IMR-90 (cell line): ENCODE measurements at regions not wholly inside any gene's neighbourhood (a gene's known extent, or its start where the extent isn't known, plus 50 kb on each side); places are given as distances from the start of the nearest gene placed in this dataset.
"Not testable (repeated sequence)": the region's sequence is repeated elsewhere in the genome, so short reads cannot be mapped to it uniquely, and the experiment has no call there.

Source experiments
- ATAC-seq: fragments of 200-7000 bp; cut with Tn5 transposase; 2 replicates; pipeline ENCODE4 v1.9.1; 2020; ENCODE audit warnings: low read depth, mild to moderate bottlenecking, moderate library complexity
- BruUV-seq: library from RNA; stranded (reverse); fragments of 400-500 nt; replicated peaks from 2 replicates; lab custom pipeline; 2021; lab: Mats Ljungman, UMichigan
- CTCF ChIA-PET: fragments of 300-600 bp; formaldehyde crosslinking; extraction: SDS; loops from one replicate; lab custom pipeline; 2021; ENCODE audit warnings: antibody characterized with exemption; lab: Yijun Ruan, JAX
- POLR2A ChIA-PET: fragments of 300-600 bp; sonication (Branson Sonifier 250); formaldehyde crosslinking; loops from one replicate; lab custom pipeline; 2022; ENCODE audit warnings: antibody characterized with exemption; ENCODE audit not compliant: unreplicated experiment; lab: Charles Lee
- DNase-seq: peaks from one replicate; pipeline ENCODE4 v3.0.0; 2013
- H2AFZ ChIP-seq: replicated peaks from 2 replicates; pipeline ENCODE3; 2013; ENCODE audit warnings: low read length, mild to moderate bottlenecking; ENCODE audit not compliant: poor library complexity
- H2AK5ac ChIP-seq: 2 replicates; pipeline ENCODE4 v1.6.1; 2013; ENCODE audit warnings: low read depth, low read length, inconsistent platforms
- H2AK9ac ChIP-seq: replicated peaks from 2 replicates; pipeline ENCODE3; 2013; ENCODE audit warnings: mild to moderate bottlenecking, low read depth, low read length, moderate library complexity; ENCODE audit not compliant: poor library complexity
- H2BK120ac ChIP-seq: 2 replicates; pipeline ENCODE4 v1.6.1; 2013; ENCODE audit warnings: low read depth, low read length, inconsistent platforms
- H2BK15ac ChIP-seq: 3 replicates; pipeline ENCODE4 v1.6.1; 2013; ENCODE audit warnings: low read depth, low read length, inconsistent platforms
- H2BK20ac ChIP-seq: 2 replicates; pipeline ENCODE4 v1.6.1; 2013; ENCODE audit warnings: low read depth, mild to moderate bottlenecking, inconsistent platforms, low read length, moderate library complexity
- H2BK5ac ChIP-seq: 2 replicates; pipeline ENCODE4 v1.6.1; 2013; ENCODE audit warnings: mild to moderate bottlenecking, low read depth, low read length, inconsistent platforms; ENCODE audit not compliant: poor library complexity, severe bottlenecking
- H3K14ac ChIP-seq: replicated peaks from 2 replicates; pipeline ENCODE4 v1.6.1; 2013; ENCODE audit warnings: low read depth, low read length, inconsistent platforms
- H3K18ac ChIP-seq: 2 replicates; pipeline ENCODE4 v1.6.1; 2013; ENCODE audit warnings: low read depth, low read length, control low read depth
- H3K23ac ChIP-seq: 2 replicates; pipeline ENCODE4 v1.6.1; 2013; ENCODE audit warnings: low read depth, low read length, inconsistent platforms
- H3K27ac ChIP-seq: 2 replicates; pipeline ENCODE4 v1.5.1; 2013; ENCODE audit warnings: mild to moderate bottlenecking, control low read depth, low read length; ENCODE audit not compliant: insufficient read depth
- H3K27me3 ChIP-seq: 2 replicates; pipeline ENCODE4 v1.6.1; 2013; ENCODE audit warnings: low read length; ENCODE audit not compliant: control insufficient read depth, insufficient read depth
- H3K36me3 ChIP-seq: 2 replicates; pipeline ENCODE4 v1.6.1; 2013; ENCODE audit warnings: low read length, mixed read lengths; ENCODE audit not compliant: control insufficient read depth, insufficient read depth
- H3K4ac ChIP-seq: 2 replicates; pipeline ENCODE4 v1.6.1; 2013; ENCODE audit warnings: low read depth, low read length, inconsistent platforms
- H3K4me1 ChIP-seq: 2 replicates; pipeline ENCODE4 v1.6.1; 2013; ENCODE audit warnings: low read length, mixed read lengths; ENCODE audit not compliant: control insufficient read depth, insufficient read depth
- H3K4me2 ChIP-seq: 2 replicates; pipeline ENCODE4 v1.6.1; 2013; ENCODE audit warnings: low read depth, mild to moderate bottlenecking, control low read depth, low read length, moderate library complexity
- H3K4me3 ChIP-seq: 2 replicates; pipeline ENCODE4 v1.5.1; 2013; ENCODE audit warnings: low read depth, mild to moderate bottlenecking, control low read depth, low read length, moderate library complexity; ENCODE audit not compliant: insufficient read depth
- H3K56ac ChIP-seq: 2 replicates; pipeline ENCODE4 v1.6.1; 2013; ENCODE audit warnings: low read length, inconsistent platforms; ENCODE audit not compliant: insufficient read depth; ENCODE audit errors: extremely low read depth
- H3K79me1 ChIP-seq, 2 experiments: 2 replicates each; pipeline ENCODE4 v1.6.1; 2013; ENCODE audit warnings: low read length in 2 of 2, inconsistent platforms in 1 of 2, low read depth in 1 of 2
- H3K9ac ChIP-seq: 2 replicates; pipeline ENCODE4 v1.6.1; 2013; ENCODE audit warnings: low read depth, low read length, control low read depth
- H3K9me1 ChIP-seq: 2 replicates; pipeline ENCODE4 v1.6.1; 2013; ENCODE audit warnings: low read length, inconsistent platforms; ENCODE audit not compliant: insufficient read depth
- H3K9me3 ChIP-seq: 2 replicates; pipeline ENCODE4 v1.6.1; 2013; ENCODE audit warnings: low read length; ENCODE audit not compliant: control insufficient read depth, insufficient read depth
- H4K20me1 ChIP-seq: 2 replicates; pipeline ENCODE4 v1.6.1; 2013; ENCODE audit warnings: low read length, inconsistent platforms; ENCODE audit not compliant: insufficient read depth
- H4K5ac ChIP-seq: 2 replicates; pipeline ENCODE4 v1.6.1; 2013; ENCODE audit warnings: mild to moderate bottlenecking, low read depth, low read length, control low read depth
- H4K8ac ChIP-seq, 2 experiments: 2 replicates each; pipeline ENCODE4 v1.6.1; 2013; ENCODE audit warnings: low read depth in 2 of 2, low read length in 2 of 2, control low read depth in 1 of 2, inconsistent platforms in 1 of 2
- H4K91ac ChIP-seq: 2 replicates; pipeline ENCODE4 v1.6.1; 2013; ENCODE audit warnings: low read depth, low read length, inconsistent platforms; ENCODE audit not compliant: insufficient read depth
- CEBPB ChIP-seq: IDR thresholded peaks from 2 replicates; pipeline ENCODE4 v1.6.1; 2012; ENCODE audit warnings: low read depth, low read length, improper control_type of control experiment
- CHD1 ChIP-seq: IDR thresholded peaks from 2 replicates; pipeline ENCODE4 v1.6.1; 2012; ENCODE audit warnings: low read depth, low read length, improper control_type of control experiment
- RCOR1 ChIP-seq: IDR thresholded peaks from 2 replicates; pipeline ENCODE4 v1.6.1; 2012; ENCODE audit warnings: mild to moderate bottlenecking, low read length, improper control_type of control experiment; ENCODE audit not compliant: insufficient replicate concordance
- RFX5 ChIP-seq: IDR thresholded peaks from 2 replicates; pipeline ENCODE4 v1.8.0; 2012; ENCODE audit warnings: low read depth, mild to moderate bottlenecking, low read length, moderate library complexity
- SMC3 ChIP-seq: fragments of 150-350 bp; IDR thresholded peaks from 2 replicates; pipeline ENCODE4 v1.6.1; 2016; ENCODE audit warnings: low read depth, mild to moderate bottlenecking, antibody characterized with exemption, low read length, moderate library complexity
- WGBS, 2 experiments: methylation state at CpG; one replicate each; pipeline versions ENCODE4 v1.1.5 to v1.1.7; 2013; ENCODE audit warnings: missing lambda C conversion rate in 2 of 2; ENCODE audit not compliant: insufficient read length in 1 of 2; ENCODE audit errors: extremely low coverage in 2 of 2; 5-methylcytosine and 5-hydroxymethylcytosine counted together
- dilution Hi-C: fragments of 300-500 bp; cut with HindIII; formaldehyde crosslinking; loops from one replicate; pipeline ENCODE4 v1.14.3; 2018; ENCODE audit warnings: low sequenced_read_pairs; ENCODE audit not compliant: unreplicated experiment
- in situ Hi-C: fragments of 300-500 bp; cut with MboI; formaldehyde crosslinking; loops from 3 replicates; pipeline ENCODE4 v1.14.3; 2019; ENCODE audit warnings: low sequenced_read_pairs, inconsistent platforms, mixed read lengths
- intact Hi-C: fragments of 100-400 bp; cut with micrococcal nuclease; formaldehyde crosslinking; loops from 2 replicates; pipeline ENCODE4 v1.10.0; 2022

DNA sequence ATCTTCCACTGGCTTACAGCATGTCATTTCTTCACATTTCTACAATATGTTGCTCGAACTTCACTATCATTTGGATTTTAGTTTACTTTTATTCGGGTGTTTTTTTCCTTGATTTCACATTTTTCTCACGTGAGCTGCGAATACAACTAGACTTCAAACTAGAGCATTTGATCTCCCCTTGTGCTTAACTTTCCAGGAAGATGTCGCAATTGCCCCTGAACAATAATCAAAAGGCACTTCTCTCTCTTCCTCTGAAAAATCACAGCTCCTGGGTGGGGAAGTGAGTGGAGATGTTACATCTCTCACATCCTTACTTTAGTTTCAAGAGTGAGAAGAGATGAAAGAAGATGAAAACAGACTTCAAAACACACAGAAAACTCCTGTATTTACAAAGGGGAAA lies 587.9 kb downstream of the TBL1XR1 start:
- intact Hi-C loops (no loop called here), dilution Hi-C loops (no loop called here), in situ Hi-C loops (no loop called here)
- H2AFZ ChIP-seq, result no peak overlapping the region
- no peak overlapping the region for H4K91ac ChIP-seq
- ChIA-PET CTCF (no interaction called here), POLR2A (no interaction called here)
- no peak overlapping the region for H2AK9ac ChIP-seq
- no peaks in the 10 kb centered on the region for H3K27me3 ChIP-seq
- DNase-seq (no peak), ATAC-seq (no peak)
- no peak overlapping the region for H2BK15ac ChIP-seq
- H4K5ac ChIP-seq, result no peak overlapping the region
- 75% methylated on average over 4 of the region's 5 CpGs; no CpG with 5 or more reads in 1 of the 2 experiments for WGBS, 2 experiments
- no peak overlapping the region for H3K4me2 ChIP-seq
- H3K56ac ChIP-seq, result no peak overlapping the region
- no peak overlapping the region for H4K8ac ChIP-seq
- H3K4me3 ChIP-seq, result no peak overlapping the region
- peaks cover 2% of the 10 kb centered on the region; the same call in 1 of the 2 replicates for H3K9me3 ChIP-seq
- H3K79me1 ChIP-seq, result no peaks in the 10 kb centered on the region
- no peak overlapping the region for H3K23ac ChIP-seq
- TF ChIP-seq CEBPB, result no peak
- TF ChIP-seq RCOR1, result no peak
- no peak for TF ChIP-seq CHD1
- no peak for TF ChIP-seq RFX5
- no peak for TF ChIP-seq SMC3
- H2BK5ac ChIP-seq, result no peak overlapping the region
- no peaks in the 10 kb centered on the region for H3K4me1 ChIP-seq
- H3K36me3 ChIP-seq, result no peaks in the 10 kb centered on the region
- no peak overlapping the region for H3K18ac ChIP-seq
- H2BK20ac ChIP-seq, result no peak overlapping the region
- no peaks in the 10 kb centered on the region for H4K20me1 ChIP-seq
- H3K9ac ChIP-seq, result no peak overlapping the region
- no peak overlapping the region for H2BK120ac ChIP-seq
- no peak overlapping the region for H3K27ac ChIP-seq
- H2AK5ac ChIP-seq, result no peak overlapping the region
- no TSS peak for BruUV-seq
- H3K14ac ChIP-seq, result no peak overlapping the region
- H3K9me1 ChIP-seq, result no peaks in the 10 kb centered on the region
- no peak overlapping the region for H3K4ac ChIP-seq

GRCh38 chr3:176605553-176605952 lies 591.7 kb downstream of the TBL1XR1 start:
- DNase-seq, H2BK120ac ChIP-seq, dilution Hi-C loops: not testable (repeated sequence)

More at GRCh38 chr3:176605553-176605952, 591.7 kb downstream of the TBL1XR1 start:
- ATAC-seq, H3K56ac ChIP-seq, H3K9me3 ChIP-seq, H3K4me1 ChIP-seq, in situ Hi-C loops, H3K27me3 ChIP-seq, H3K36me3 ChIP-seq, H3K27ac ChIP-seq, POLR2A ChIA-PET, H3K14ac ChIP-seq, H2AFZ ChIP-seq, H3K4me2 ChIP-seq, H4K91ac ChIP-seq, H2AK9ac ChIP-seq, intact Hi-C loops, H3K23ac ChIP-seq, H3K79me1 ChIP-seq, H3K18ac ChIP-seq, H2BK20ac ChIP-seq, H3K4me3 ChIP-seq, BruUV-seq, H3K9me1 ChIP-seq, CTCF ChIA-PET, H3K4ac ChIP-seq, H2AK5ac ChIP-seq, H4K5ac ChIP-seq, H2BK15ac ChIP-seq, H3K9ac ChIP-seq, H4K20me1 ChIP-seq, H4K8ac ChIP-seq, H2BK5ac ChIP-seq: not testable (repeated sequence)
- WGBS, 2 experiments, result no CpG with 5 or more reads among the region's 2 CpGs
